SK-N-MC (cell line): ENCODE measurements at regions not wholly inside any gene's neighbourhood (a gene's known extent, or its start where the extent isn't known, plus 50 kb on each side); places are given as distances from the start of the nearest gene placed in this dataset.

Experiments used
- DNase-seq: peaks from one replicate; pipeline ENCODE4 v3.0.0-alpha.2; 2011; ENCODE audit warnings: low read depth, low spot score
- H3K27ac ChIP-seq: fragments of 200-600 bp; sonication (generic); 2 replicates; pipeline ENCODE4 v1.5.1; 2016; ENCODE audit warnings: mixed run types
- H3K36me3 ChIP-seq: fragments of 200-600 bp; sonication (generic); 2 replicates; pipeline ENCODE4 v1.6.1; 2017; ENCODE audit warnings: antibody characterized with exemption, low read length, mixed read lengths; ENCODE audit not compliant: insufficient read depth
- H3K4me3 ChIP-seq: fragments of 200-600 bp; sonication (generic); 2 replicates; pipeline ENCODE4 v1.5.1; 2016
- H3K9ac ChIP-seq: fragments of 200-600 bp; sonication (generic); 2 replicates; pipeline ENCODE4 v1.8.0; 2017; ENCODE audit warnings: mixed run types, mixed read lengths; ENCODE audit not compliant: insufficient read length
- H3K9me3 ChIP-seq: fragments of 200-600 bp; sonication (generic); 2 replicates; pipeline ENCODE4 v1.6.1; 2017; ENCODE audit warnings: low read depth, mild to moderate bottlenecking, antibody characterized with exemption, low read length, moderate library complexity, mixed read lengths
- EZH2 ChIP-seq: fragments of 200-600 bp; sonication (generic); IDR thresholded peaks from one replicate; pipeline ENCODE4 v1.6.1; 2017; ENCODE audit warnings: antibody characterized with exemption
- FOXP2 ChIP-seq: optimal IDR thresholded peaks from 2 replicates; pipeline ENCODE3; 2011; ENCODE audit warnings: mild to moderate bottlenecking, moderate library complexity; ENCODE audit not compliant: insufficient read depth; ENCODE audit errors: extremely low read length, control extremely low read depth
- POLR2AphosphoS5 ChIP-seq: IDR thresholded peaks from 2 replicates; pipeline ENCODE4 v1.6.1; 2012; ENCODE audit warnings: mild to moderate bottlenecking, low read depth, low read length, borderline replicate concordance

DNA sequence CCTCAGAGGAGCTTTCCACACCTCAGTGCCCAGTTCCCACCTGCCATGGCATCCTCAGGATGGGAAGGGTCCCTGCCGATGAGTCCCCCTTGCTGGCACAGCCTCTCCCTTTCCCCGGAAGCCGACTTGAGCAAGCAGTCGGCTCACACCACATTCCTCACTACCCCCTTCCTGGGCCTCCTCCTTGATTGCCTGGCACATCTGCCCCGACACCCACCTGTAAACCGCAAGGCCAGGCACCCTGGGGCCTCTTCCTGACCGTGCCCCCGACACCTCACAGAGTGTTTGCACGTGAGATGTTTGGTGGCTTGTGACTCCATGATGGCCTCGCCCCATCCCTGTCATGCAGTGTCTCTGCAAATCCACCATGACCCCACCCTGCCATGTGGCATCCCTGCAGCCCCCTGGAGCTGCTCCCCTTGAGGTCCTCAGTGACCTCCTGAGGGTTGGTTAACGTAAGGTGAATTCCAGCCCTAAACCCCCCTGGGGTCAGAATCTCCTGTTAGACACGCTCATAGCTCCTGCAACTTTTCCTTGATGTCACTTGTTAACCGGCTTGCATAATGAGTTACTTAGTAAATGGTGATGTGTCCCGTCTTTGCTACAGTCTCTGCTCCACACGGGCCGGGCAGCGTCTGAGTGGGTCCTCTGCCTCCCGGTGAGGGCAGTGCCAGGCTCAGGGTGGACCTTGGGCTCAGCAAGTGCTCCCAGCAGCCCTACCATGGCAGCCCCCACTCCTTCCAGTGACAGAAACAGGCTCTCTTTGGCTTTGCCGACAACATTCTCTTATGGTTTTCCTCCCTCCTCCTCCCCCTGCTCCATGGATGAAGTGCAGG, 115.9 kb upstream of the FRMD1 start:
- Histone ChIP-seq H3K4me3 (no peak overlapping the region), H3K9me3 (no peaks in the 10 kb centered on the region), H3K27ac (no peak overlapping the region), H3K36me3 (no peaks in the 10 kb centered on the region), H3K9ac (no peak overlapping the region)
- TF ChIP-seq FOXP2, result no peak
- no peak for TF ChIP-seq EZH2
- no peak for TF ChIP-seq POLR2AphosphoS5
- DNase-seq, result no peak

GRCh38 chr6:168193816-168194721, 115.1 kb upstream of the FRMD1 start:
- H3K36me3 ChIP-seq, result no peaks in the 10 kb centered on the region
- no peak overlapping the region for H3K9ac ChIP-seq
- no peak for DNase-seq
- H3K27ac ChIP-seq, result no peak overlapping the region
- no peaks in the 10 kb centered on the region for H3K9me3 ChIP-seq
- TF ChIP-seq POLR2AphosphoS5 (no peak), EZH2 (no peak), FOXP2 (no peak)
- H3K4me3 ChIP-seq, result no peak overlapping the region

GRCh38 chr6:168192901-168193815, 114.1 kb upstream of the FRMD1 start:
- no peak overlapping the region for H3K9ac ChIP-seq
- H3K4me3 ChIP-seq, result no peak overlapping the region
- TF ChIP-seq FOXP2 (no peak), EZH2 (no peak), POLR2AphosphoS5 (no peak)
- no peaks in the 10 kb centered on the region for H3K36me3 ChIP-seq
- H3K27ac ChIP-seq, result no peak overlapping the region
- no peaks in the 10 kb centered on the region for H3K9me3 ChIP-seq
- DNase-seq, result no peak

GRCh38 chr6:168192195-168192900, 113.3 kb upstream of the FRMD1 start:
- no peak for DNase-seq
- H3K9me3 ChIP-seq, result no peaks in the 10 kb centered on the region
- no peaks in the 10 kb centered on the region for H3K36me3 ChIP-seq
- no peak for TF ChIP-seq EZH2
- TF ChIP-seq POLR2AphosphoS5, result no peak
- TF ChIP-seq FOXP2, result no peak
- H3K4me3 ChIP-seq, result peak overlapping the region; percentile 23; the same call in 1 of the 2 replicates
- peak overlapping the region; percentile 3 for H3K9ac ChIP-seq
- no peak overlapping the region for H3K27ac ChIP-seq

- Histone ChIP-seq H3K27ac (no peak overlapping the region), H3K9me3 (no peaks in the 10 kb centered on the region), H3K36me3 (no peaks in the 10 kb centered on the region), H3K4me3 (no peak overlapping the region), H3K9ac (no peak overlapping the region)
- DNase-seq, result no peak
- TF ChIP-seq POLR2AphosphoS5 (no peak), FOXP2 (no peak), EZH2 (no peak)
Measured at GRCh38 chr6:168190646-168191443, 111.8 kb upstream of the FRMD1 start.

- Histone ChIP-seq H3K9me3 (no peaks in the 10 kb centered on the region), H3K36me3 (no peaks in the 10 kb centered on the region), H3K4me3 (no peak overlapping the region), H3K27ac (no peak overlapping the region), H3K9ac (no peak overlapping the region)
- TF ChIP-seq FOXP2, result no peak
- no peak for DNase-seq
Measured at GRCh38 chr6:168190014-168190405, 111.0 kb upstream of the FRMD1 start.
